GM19372 (cell line): ENCODE measurements at regions not wholly inside any gene's neighbourhood (a gene's known extent, or its start where the extent isn't known, plus 50 kb on each side); places are given as distances from the start of the nearest gene placed in this dataset.
A peak's percentile ranks its signal among the peaks of the same experiment; 100 is the strongest.

Experiments used
- ATAC-seq: cut with Tn5 transposase; IDR thresholded peaks from one replicate; pipeline ENCODE4 v1.9.1; 2021; ENCODE audit warnings: mild to moderate bottlenecking, low read depth, moderate library complexity; ENCODE audit not compliant: unreplicated experiment

DNA sequence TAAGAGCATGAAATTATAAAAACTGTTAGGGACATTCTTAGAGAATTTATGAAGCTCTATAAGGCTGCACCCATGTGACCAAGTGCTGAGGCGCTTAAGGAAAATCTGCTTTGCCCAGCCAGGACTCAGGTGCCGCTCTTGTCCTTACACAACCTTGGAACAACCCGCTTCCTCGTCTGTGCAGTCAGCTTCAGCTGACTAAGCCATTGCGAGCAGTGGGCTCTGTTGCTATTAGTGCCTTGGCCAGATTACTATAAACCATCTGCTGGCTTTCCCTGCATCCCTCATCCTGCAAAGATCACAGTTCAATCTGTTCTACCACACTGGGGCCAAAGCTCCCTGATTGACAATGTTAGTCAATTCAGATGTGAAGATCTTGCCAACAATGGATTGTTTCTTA lies 89.1 kb upstream of the E2F3 start:
- ATAC-seq: no peak

DNA sequence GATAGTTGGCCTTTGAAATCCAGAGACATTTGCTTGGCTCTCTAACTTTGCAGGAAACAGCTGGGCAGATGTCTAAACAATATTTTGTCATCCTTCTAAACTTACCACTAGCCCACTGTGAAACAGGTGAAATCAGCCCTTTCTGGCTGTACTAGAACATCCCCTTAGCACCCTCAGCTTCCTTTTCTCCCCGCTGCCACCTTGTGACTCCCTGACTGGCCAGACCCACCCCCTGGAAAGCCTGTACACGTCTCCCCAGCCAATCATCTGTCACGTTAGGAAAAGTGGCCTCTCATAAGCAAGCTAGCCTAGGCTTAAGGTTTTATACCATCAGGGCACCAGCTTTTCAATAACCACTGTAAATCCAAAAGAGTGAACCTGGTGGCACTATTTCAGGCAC lies 88.6 kb upstream of the E2F3 start:
- ATAC-seq: no peak

DNA sequence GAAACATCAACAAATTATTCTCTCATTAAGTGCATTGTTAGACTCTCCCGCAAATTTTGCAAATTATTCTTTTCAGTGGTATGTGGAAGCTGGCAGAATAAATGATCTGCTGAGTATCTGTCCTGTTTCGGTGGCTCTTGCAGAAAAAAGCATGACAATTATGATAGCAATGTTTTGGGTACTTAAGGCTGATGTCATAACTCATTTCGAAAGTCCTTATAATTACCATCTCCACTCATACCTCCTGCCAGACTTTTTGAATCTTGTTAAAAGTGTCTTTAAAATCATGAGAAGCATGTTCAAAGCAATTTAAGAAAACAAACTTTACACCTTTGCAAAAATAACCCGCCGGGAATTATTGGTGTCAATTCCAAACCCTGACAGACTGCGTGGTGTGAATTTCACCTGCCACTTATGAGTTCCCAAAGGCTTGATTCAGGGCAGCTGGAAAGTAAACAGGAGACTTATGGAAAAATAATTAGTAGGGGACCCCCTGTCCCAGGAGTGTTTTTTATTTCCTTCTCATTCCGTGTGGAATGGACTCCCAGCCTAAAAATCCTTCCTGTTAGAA lies 87.6 kb upstream of the E2F3 start:
- ATAC-seq: no peak

DNA sequence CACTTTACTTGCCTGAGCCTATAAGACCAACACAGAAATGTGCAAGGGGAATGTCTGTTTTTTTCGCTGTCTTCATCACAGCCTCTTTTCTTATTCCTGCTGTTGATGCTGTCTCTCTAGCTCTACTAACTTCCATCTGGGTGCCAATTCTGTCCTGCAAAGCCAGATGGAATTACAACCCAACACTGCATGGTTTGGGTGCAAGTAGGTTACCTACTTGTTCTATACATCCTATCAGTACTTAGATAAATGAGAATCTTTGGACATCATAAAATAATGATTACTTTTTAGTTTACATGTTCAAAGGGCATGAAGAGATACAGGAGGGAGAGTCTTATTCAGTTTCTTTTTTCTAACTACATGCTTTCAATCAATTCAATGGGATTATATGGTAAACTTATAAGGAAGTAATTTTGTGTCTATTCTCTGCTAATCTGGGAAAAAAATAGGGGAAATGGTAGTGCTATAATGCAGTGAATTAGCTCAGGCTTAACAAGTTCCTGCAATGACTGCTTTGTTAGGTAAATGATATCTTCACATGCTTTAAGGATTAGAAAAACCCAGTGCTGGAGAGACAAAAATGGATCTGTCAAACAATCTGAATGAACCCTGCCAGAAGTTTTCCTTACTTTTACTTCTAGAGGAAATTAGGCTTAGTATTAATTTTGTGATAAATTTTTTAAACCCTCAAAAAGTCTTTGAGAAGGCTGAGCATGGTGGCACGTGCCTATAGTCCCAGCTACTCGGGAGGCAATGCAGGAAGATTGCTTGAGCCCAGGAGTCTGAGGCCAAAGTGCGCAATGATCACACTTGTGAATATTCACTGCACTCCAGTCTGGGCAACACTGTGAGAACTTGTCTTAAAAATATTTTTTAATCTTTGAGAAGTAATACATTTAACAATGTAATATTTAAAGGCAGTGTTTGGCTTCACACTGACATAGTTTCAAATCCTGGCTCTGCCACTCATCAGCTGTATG lies 86.5 kb upstream of the E2F3 start:
- ATAC-seq: no peak

- no peak for ATAC-seq
Observed at GRCh38 chr6:20317430-20317829, 84.2 kb upstream of the E2F3 start.

DNA sequence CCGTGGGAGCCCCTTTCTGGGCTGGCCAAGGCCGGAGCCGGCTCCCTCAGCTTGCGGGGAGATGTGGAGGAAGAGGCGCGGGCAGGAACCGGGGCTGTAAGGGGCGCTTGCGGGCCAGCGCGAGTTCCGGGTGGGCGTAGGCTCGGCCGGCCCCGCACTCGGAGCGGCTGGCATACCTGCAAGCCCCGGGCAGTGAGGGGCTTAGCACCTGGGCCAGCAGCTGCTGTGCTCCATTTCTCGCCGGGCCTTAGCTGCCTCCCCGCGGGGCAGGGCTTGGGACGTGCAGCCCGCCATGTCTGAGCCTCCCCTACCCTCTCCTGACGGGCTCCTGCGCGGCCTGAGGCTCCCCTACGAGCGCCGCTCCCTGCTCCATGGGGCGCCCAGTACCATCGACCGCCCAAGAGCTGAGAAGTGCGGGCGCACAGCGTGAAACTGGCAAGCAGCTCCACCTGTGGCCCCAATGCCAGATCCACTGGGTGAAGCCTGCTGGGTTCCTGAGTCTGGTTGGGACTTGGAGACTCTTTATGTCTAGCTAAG lies 82.8 kb upstream of the E2F3 start:
- ATAC-seq: no peak

DNA sequence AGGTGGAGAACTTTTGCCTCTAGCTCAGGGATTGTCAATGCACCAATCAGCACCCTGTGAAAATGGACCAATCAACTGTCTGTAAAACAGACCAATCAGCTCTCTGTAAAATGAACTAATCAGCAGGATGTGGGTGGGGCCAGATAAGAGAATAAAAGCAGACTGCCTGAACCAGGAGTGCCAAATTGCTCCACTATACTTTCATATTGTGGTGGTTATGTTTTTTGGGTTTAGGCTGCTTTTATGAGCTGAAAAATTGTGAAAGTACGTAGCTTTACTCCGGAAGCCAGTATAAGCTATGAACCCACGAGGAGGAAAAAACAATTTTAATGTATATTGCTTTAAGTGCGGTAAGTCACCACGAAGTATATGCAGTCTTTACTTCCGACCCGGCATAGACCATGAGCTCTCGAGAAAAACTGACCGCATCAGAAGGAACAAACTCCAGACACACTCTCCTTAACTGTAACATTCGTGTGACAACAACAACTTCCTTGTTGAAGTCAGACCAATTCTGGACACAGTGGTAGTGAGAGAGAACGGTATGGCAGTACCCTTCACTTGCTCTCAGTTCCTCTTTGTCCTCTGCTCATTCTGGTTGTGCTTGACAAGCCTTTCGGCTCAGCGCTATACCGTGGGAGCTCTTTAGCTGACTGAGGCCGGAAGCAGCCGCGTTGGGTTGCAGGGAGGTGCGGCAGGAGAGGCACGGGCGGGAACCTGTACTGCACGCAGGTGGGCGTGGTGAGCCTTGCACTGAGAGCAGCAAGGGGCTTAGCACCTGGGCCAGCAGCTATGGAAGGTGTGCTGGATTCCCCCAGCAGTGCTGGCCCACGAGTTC lies 81.9 kb upstream of the E2F3 start:
- peak; percentile 99 for ATAC-seq

DNA sequence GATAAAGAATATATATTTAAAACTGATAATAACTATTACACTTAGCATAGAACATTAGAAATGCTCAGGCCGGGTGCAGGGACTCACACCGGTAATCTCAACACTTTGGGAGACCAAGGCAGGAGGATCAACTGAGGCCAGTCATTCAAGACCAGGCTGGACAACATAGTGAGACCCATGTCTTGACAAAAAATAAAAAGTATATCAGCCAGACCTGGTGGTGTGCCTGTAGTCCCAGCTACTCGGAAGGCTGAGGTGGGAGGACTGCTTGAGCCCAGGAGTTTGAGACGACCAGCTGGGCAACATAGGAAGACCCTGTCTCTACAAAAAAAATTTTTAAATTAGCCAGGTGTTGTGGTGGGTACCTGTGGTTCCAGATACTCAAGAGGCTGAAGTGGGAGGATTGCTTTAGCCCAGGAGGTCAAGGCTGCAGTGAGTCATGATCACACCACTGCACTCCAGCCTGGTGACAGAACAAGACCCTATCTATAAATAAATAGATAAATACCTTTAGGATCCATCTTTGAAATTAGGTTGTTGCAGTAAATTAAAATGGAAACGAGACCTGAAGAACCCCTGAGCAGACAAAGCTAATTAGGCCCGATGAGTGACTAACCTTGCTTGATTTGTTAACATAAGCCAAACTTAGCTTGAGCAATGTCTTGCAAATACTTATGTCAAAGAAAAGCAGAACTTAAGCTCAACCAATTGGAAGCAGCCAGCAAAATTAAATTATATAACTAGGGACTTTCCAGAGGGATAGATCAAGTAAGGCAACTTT lies 75.8 kb upstream of the E2F3 start:
- ATAC-seq: no peak

GRCh38 chr6:20326422-20326728 lies 75.3 kb upstream of the E2F3 start:
- no peak for ATAC-seq

- no peak for ATAC-seq
Observed at GRCh38 chr6:20327141-20327540, 74.5 kb upstream of the E2F3 start.

GRCh38 chr6:20328266-20328923 lies 73.3 kb upstream of the E2F3 start:
- ATAC-seq: no peak

- ATAC-seq: no peak
Observed at GRCh38 chr6:20328924-20329300, 72.8 kb upstream of the E2F3 start.

GRCh38 chr6:20331042-20331441 lies 70.6 kb upstream of the E2F3 start:
- no peak for ATAC-seq

GRCh38 chr6:20331625-20332024 lies 70.1 kb upstream of the E2F3 start:
- ATAC-seq: no peak

GRCh38 chr6:20332441-20333006 lies 69.2 kb upstream of the E2F3 start:
- ATAC-seq: no peak

DNA sequence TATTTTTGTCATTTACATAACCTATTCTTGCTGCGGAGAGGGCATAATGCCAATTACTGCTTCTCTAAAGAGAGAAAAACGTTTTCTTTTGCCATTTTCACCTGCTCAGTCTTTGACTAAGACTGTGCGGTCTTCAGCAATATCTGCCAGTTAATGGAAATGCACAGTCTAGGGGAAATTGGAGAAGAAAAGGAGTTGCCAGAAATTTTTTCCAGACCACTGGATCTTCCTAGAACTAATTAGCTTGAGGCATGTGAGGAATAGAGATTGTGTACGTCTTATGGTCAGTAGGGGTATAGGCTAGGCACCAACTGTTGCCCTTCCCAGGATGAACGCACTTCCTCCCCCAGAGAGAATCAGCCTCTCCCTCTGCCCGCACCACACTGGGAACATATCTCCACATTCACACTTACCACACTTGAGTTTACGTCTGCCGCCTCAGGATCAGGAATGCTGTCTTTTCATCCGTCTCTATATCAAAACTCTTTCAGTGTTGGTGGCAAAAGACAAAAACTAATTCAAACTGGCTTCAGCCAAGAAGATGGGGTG lies 67.9 kb upstream of the E2F3 start:
- no peak for ATAC-seq

DNA sequence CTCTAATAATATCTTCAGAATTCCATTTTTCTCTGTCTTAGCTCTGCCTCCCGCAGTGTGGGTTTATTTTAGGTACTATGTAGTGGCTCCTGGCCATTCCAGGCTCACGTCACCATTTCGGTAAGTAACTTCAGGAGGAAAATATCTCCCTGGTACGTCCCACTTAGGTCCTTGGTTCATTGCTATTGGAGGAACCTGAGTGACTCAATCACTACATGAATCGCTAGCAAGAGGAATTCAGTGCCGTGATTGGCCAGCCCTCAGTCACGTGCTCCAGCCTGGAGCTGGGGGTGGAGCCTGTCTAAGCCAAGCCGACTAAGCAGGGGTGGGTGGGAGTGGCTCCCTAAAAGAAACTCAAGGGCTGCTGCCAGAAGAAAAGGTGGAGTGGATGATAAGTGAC lies 67.3 kb upstream of the E2F3 start:
- ATAC-seq: no peak

GRCh38 chr6:20334962-20335361 lies 66.7 kb upstream of the E2F3 start:
- no peak for ATAC-seq

DNA sequence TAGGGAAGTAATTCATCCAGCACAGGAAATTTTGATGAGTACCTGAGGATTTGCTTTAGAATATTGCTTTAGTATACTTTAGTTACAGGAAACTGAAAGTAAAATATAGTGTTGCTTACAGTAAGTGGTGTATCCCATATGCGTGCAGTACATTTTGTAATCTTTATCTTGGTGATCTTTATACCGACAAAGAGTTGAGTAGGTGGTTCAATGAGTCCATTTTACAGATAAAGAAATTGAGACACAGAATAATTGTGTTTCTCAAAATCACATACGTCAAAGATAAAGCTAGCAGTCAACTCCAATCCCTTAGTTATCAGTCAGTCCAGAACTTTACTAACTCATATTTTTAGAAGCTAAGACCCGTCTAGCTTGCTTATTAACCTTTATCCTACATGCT lies 65.8 kb upstream of the E2F3 start:
- no peak for ATAC-seq
